Right atrium auricular region (tissue), 2 donors: ENCODE measurements at regions not wholly inside any gene's neighbourhood (a gene's known extent, or its start where the extent isn't known, plus 50 kb on each side); places are given as distances from the start of the nearest gene placed in this dataset.

ENCODE experiments used
- DNase-seq: peaks from one replicate; pipeline ENCODE4 v3.0.0-alpha.2; 2019; ENCODE audit warnings: low spot score
- H3K27ac ChIP-seq, 2 donors: fragments of 200-600 bp; sonication (generic); 1 replicate in 1 of 2; 2 replicates in 1 of 2; pipeline ENCODE4 v1.5.1; 2016 to 2019
- H3K27me3 ChIP-seq, 2 donors: fragments of 200-600 bp; sonication (generic); one replicate each; pipeline versions ENCODE4 v1.5.1 to v1.6.0; 2017 to 2019
- H3K36me3 ChIP-seq: fragments of 200-600 bp; sonication (generic); one replicate; pipeline ENCODE4 v1.5.1; 2016
- H3K4me1 ChIP-seq, 2 donors: fragments of 200-600 bp; sonication (generic); one replicate each; pipeline versions ENCODE4 v1.5.1 to v1.6.0; 2017 to 2019
- H3K4me3 ChIP-seq, 2 donors: fragments of 200-600 bp; sonication (generic); 1 replicate in 1 of 2; 2 replicates in 1 of 2; pipeline ENCODE4 v1.5.1; 2017 to 2019; ENCODE audit warnings: mild to moderate bottlenecking in 1 of 2, moderate library complexity in 1 of 2
- H3K9me3 ChIP-seq, 2 donors: fragments of 200-600 bp; sonication (generic); one replicate each; pipeline ENCODE4 v1.5.1; 2019
- CTCF ChIP-seq, 2 donors: fragments of 200-600 bp; sonication (generic); IDR thresholded peaks; one replicate each; pipeline ENCODE4 v1.5.1; 2019; ENCODE audit warnings: antibody characterized with exemption in 2 of 2

GRCh38 chr1:194309269-194309668 is 1122.9 kb upstream of the B3GALT2 start:
- Histone ChIP-seq H3K9me3 (no peaks in the 10 kb centered on the region), H3K27me3 (no peaks in the 10 kb centered on the region), H3K27ac (no peak overlapping the region), H3K36me3 (no peaks in the 10 kb centered on the region), H3K4me3 (no peak overlapping the region), H3K4me1 (no peaks in the 10 kb centered on the region)
- DNase-seq, result no peak
- no peak for TF ChIP-seq CTCF (IDR thresholded peaks at IDR 0.05)

GRCh38 chr1:194300776-194301175 is 1114.4 kb upstream of the B3GALT2 start:
- Histone ChIP-seq H3K27ac (no peak overlapping the region), H3K9me3 (no peaks in the 10 kb centered on the region), H3K4me3 (no peak overlapping the region), H3K27me3 (no peaks in the 10 kb centered on the region), H3K4me1 (no peaks in the 10 kb centered on the region), H3K36me3 (no peaks in the 10 kb centered on the region)
- no peak for DNase-seq
- no peak for TF ChIP-seq CTCF (IDR thresholded peaks at IDR 0.05)

GRCh38 chr1:194300340-194300739 is 1113.9 kb upstream of the B3GALT2 start:
- H3K27me3 ChIP-seq, result no peaks in the 10 kb centered on the region

GRCh38 chr1:194298007-194298598 is 1111.7 kb upstream of the B3GALT2 start:
- no peak for TF ChIP-seq CTCF (IDR thresholded peaks at IDR 0.05)
- H3K9me3 ChIP-seq, result no peaks in the 10 kb centered on the region
- H3K36me3 ChIP-seq, result no peaks in the 10 kb centered on the region
- no peak overlapping the region for H3K4me3 ChIP-seq
- H3K4me1 ChIP-seq, result no peaks in the 10 kb centered on the region
- no peaks in the 10 kb centered on the region for H3K27me3 ChIP-seq
- no peak overlapping the region for H3K27ac ChIP-seq
- no peak for DNase-seq

More at GRCh38 chr1:194300340-194300739, 1113.9 kb upstream of the B3GALT2 start:
- TF ChIP-seq CTCF (IDR thresholded peaks at IDR 0.05), result no peak
- Histone ChIP-seq H3K4me1 (no peaks in the 10 kb centered on the region), H3K27ac (no peak overlapping the region), H3K9me3 (no peaks in the 10 kb centered on the region), H3K4me3 (no peak overlapping the region), H3K36me3 (no peaks in the 10 kb centered on the region)
- no peak for DNase-seq

GRCh38 chr1:194297094-194297493 is 1110.7 kb upstream of the B3GALT2 start:
- no peak overlapping the region for H3K27ac ChIP-seq
- H3K36me3 ChIP-seq, result no peaks in the 10 kb centered on the region
- H3K27me3 ChIP-seq, result no peaks in the 10 kb centered on the region
- DNase-seq, result no peak
- H3K4me3 ChIP-seq, result no peak overlapping the region
- H3K9me3 ChIP-seq, result no peaks in the 10 kb centered on the region
- no peaks in the 10 kb centered on the region for H3K4me1 ChIP-seq
- TF ChIP-seq CTCF (IDR thresholded peaks at IDR 0.05), result no peak

- H3K36me3 ChIP-seq, result no peaks in the 10 kb centered on the region
- no peak overlapping the region for H3K27ac ChIP-seq
- H3K4me3 ChIP-seq, result no peak overlapping the region
- DNase-seq, result no peak
- H3K4me1 ChIP-seq, result no peaks in the 10 kb centered on the region
- H3K27me3 ChIP-seq, result no peaks in the 10 kb centered on the region
- TF ChIP-seq CTCF (IDR thresholded peaks at IDR 0.05), result no peak
- H3K9me3 ChIP-seq, result no peaks in the 10 kb centered on the region
These were observed 1109.8 kb upstream of the B3GALT2 start for GRCh38 chr1:194296201-194296600.
